ENCODE measurements at regions not wholly inside any gene's neighbourhood (a gene's known extent, or its start where the extent isn't known, plus 50 kb on each side); places are given as distances from the start of the nearest gene placed in this dataset.

- no peak overlapping the region for H3K4me3 ChIP-seq (ENCODE audit: insufficient read depth, low read length)
- H3K4me1 ChIP-seq (ENCODE audit: insufficient read depth, low read length) = no peaks in the 10 kb centered on the region
- H3K27ac ChIP-seq (ENCODE audit: low read depth, low read length) = no peak overlapping the region
- DNase-seq (ENCODE audit: insufficient read length, low spot score, missing footprints) = no peak
- H3K36me3 ChIP-seq (ENCODE audit: insufficient read depth, low read length) = no peaks in the 10 kb centered on the region
- no peak overlapping the region for H2AFZ ChIP-seq (ENCODE audit: low read length)
- no peaks in the 10 kb centered on the region for H4K20me1 ChIP-seq (ENCODE audit: insufficient read depth, low read length)
- TF ChIP-seq, protein P1, sequence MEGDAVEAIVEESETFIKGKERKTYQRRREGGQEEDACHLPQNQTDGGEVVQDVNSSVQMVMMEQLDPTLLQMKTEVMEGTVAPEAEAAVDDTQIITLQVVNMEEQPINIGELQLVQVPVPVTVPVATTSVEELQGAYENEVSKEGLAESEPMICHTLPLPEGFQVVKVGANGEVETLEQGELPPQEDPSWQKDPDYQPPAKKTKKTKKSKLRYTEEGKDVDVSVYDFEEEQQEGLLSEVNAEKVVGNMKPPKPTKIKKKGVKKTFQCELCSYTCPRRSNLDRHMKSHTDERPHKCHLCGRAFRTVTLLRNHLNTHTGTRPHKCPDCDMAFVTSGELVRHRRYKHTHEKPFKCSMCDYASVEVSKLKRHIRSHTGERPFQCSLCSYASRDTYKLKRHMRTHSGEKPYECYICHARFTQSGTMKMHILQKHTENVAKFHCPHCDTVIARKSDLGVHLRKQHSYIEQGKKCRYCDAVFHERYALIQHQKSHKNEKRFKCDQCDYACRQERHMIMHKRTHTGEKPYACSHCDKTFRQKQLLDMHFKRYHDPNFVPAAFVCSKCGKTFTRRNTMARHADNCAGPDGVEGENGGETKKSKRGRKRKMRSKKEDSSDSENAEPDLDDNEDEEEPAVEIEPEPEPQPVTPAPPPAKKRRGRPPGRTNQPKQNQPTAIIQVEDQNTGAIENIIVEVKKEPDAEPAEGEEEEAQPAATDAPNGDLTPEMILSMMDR (IDR thresholded peaks at IDR 0.05; ENCODE audit: extremely low read depth, low read depth, low read length) = no peak
- no peaks in the 10 kb centered on the region for H3K27me3 ChIP-seq (ENCODE audit: insufficient read depth, low read length)
- no peak overlapping the region for H3K4me2 ChIP-seq (ENCODE audit: insufficient read depth, low read length)
- no peaks in the 10 kb centered on the region for H3K79me2 ChIP-seq (ENCODE audit: insufficient read depth, low read length)
- H3K9me3 ChIP-seq (ENCODE audit: low read depth, low read length) = no peaks in the 10 kb centered on the region
These were observed 140.9 kb downstream of the CCT6B start for GRCh38 chr17:34820248-34820801.

GRCh38 chr17:34817252-34818035 is 143.8 kb downstream of the CCT6B start:
- Histone ChIP-seq H3K27me3 (ENCODE audit: insufficient read depth, low read length) (no peaks in the 10 kb centered on the region), H3K4me1 (ENCODE audit: insufficient read depth, low read length) (no peaks in the 10 kb centered on the region)
- TF ChIP-seq, protein P1 (IDR thresholded peaks at IDR 0.05; ENCODE audit: extremely low read depth, low read depth, low read length) = no peak

GRCh38 chr17:34816848-34817247 is 144.4 kb downstream of the CCT6B start:
- Histone ChIP-seq H3K4me2 (ENCODE audit: insufficient read depth, low read length) (no peak overlapping the region), H2AFZ (ENCODE audit: low read length) (no peak overlapping the region), H3K36me3 (ENCODE audit: insufficient read depth, low read length) (no peaks in the 10 kb centered on the region), H3K9me3 (ENCODE audit: low read depth, low read length) (no peaks in the 10 kb centered on the region), H3K79me2 (ENCODE audit: insufficient read depth, low read length) (no peaks in the 10 kb centered on the region), H3K4me3 (ENCODE audit: insufficient read depth, low read length) (no peak overlapping the region), H3K4me1 (ENCODE audit: insufficient read depth, low read length) (no peaks in the 10 kb centered on the region), H3K27me3 (ENCODE audit: insufficient read depth, low read length) (no peaks in the 10 kb centered on the region), H4K20me1 (ENCODE audit: insufficient read depth, low read length) (no peaks in the 10 kb centered on the region), H3K27ac (ENCODE audit: low read depth, low read length) (no peak overlapping the region)
- TF ChIP-seq, protein P1 (IDR thresholded peaks at IDR 0.05; ENCODE audit: extremely low read depth, low read depth, low read length) = no peak
- DNase-seq (ENCODE audit: insufficient read length, low spot score, missing footprints) = no peak

More at GRCh38 chr17:34817252-34818035, 143.8 kb downstream of the CCT6B start:
- Histone ChIP-seq H4K20me1 (ENCODE audit: insufficient read depth, low read length) (no peaks in the 10 kb centered on the region), H3K36me3 (ENCODE audit: insufficient read depth, low read length) (no peaks in the 10 kb centered on the region), H3K4me3 (ENCODE audit: insufficient read depth, low read length) (no peak overlapping the region), H3K4me2 (ENCODE audit: insufficient read depth, low read length) (no peak overlapping the region), H3K27ac (ENCODE audit: low read depth, low read length) (no peak overlapping the region), H2AFZ (ENCODE audit: low read length) (no peak overlapping the region), H3K9me3 (ENCODE audit: low read depth, low read length) (no peaks in the 10 kb centered on the region), H3K79me2 (ENCODE audit: insufficient read depth, low read length) (no peaks in the 10 kb centered on the region)
- no peak for DNase-seq (ENCODE audit: insufficient read length, low spot score, missing footprints)

GRCh38 chr17:34813290-34813689 is 148.0 kb downstream of the CCT6B start:
- Histone ChIP-seq H3K36me3 (ENCODE audit: insufficient read depth, low read length) (no peaks in the 10 kb centered on the region), H3K9me3 (ENCODE audit: low read depth, low read length) (no peaks in the 10 kb centered on the region), H4K20me1 (ENCODE audit: insufficient read depth, low read length) (no peaks in the 10 kb centered on the region), H3K4me3 (ENCODE audit: insufficient read depth, low read length) (no peak overlapping the region), H3K79me2 (ENCODE audit: insufficient read depth, low read length) (no peaks in the 10 kb centered on the region), H3K4me1 (ENCODE audit: insufficient read depth, low read length) (no peaks in the 10 kb centered on the region), H3K27me3 (ENCODE audit: insufficient read depth, low read length) (no peaks in the 10 kb centered on the region), H2AFZ (ENCODE audit: low read length) (no peak overlapping the region), H3K27ac (ENCODE audit: low read depth, low read length) (no peak overlapping the region), H3K4me2 (ENCODE audit: insufficient read depth, low read length) (no peak overlapping the region)
- TF ChIP-seq, protein P1 (IDR thresholded peaks at IDR 0.05; ENCODE audit: extremely low read depth, low read depth, low read length) = no peak
- DNase-seq (ENCODE audit: insufficient read length, low spot score, missing footprints) = no peak

Measured in osteoblast (primary cell).